Spleen (tissue), 7 donors: ENCODE measurements at regions not wholly inside any gene's neighbourhood (a gene's known extent, or its start where the extent isn't known, plus 50 kb on each side); places are given as distances from the start of the nearest gene placed in this dataset.

Source experiments
- POLR2AphosphoS5 ChIP-seq, 3 donors: sonication (generic); formaldehyde crosslinking; IDR thresholded peaks; one replicate each; pipeline ENCODE4 v1.5.1; 2017; ENCODE audit warnings: antibody characterized with exemption in 3 of 3
- TF ChIP-seq, protein P1 (sequence below), 11 experiments: fragments of 200-600 bp in 7 of 11; fragments of 450-650 bp in 4 of 11; sonication (generic) in 4 of 11; IDR thresholded peaks in 8 of 11; conservative IDR thresholded peaks in 3 of 11; 1 replicate in 7 of 11; 2 replicates in 4 of 11; pipeline versions ENCODE4 v1.4.0 to v1.8.0; 2016 to 2021; ENCODE audit warnings: antibody characterized with exemption in 11 of 11, inconsistent platforms in 4 of 11, mild to moderate bottlenecking in 1 of 11
- donor health status: DM: no; HTN: no; CAD: no; lungs with moderate emphysema.
- donor health status: DM: no; HTN: no; CAD: no.
- donor health status: DM: no; HTN: no; CAD: no.

DNA sequence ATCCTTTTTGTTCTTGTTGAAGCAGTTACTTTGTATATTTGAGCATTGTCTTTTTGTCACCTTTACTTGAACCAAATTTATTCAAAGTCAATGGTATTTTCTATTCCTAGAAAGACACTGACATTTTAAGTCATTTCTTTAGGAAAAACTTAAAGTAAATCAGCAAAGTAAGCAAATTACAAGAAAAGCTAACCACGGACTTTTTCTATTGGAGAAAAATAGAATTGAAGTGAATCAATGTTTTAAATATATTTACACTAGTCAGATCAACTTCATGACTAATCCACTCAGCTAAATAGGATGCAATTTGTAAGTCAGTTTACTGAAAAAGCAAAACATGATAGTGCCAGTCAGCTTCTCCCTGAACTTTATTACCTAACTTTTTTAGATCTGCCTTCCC lies 733.8 kb upstream of the ALCAM start:
- no peak for TF ChIP-seq POLR2AphosphoS5 (IDR thresholded peaks at IDR 0.05)
- TF ChIP-seq, protein P1, sequence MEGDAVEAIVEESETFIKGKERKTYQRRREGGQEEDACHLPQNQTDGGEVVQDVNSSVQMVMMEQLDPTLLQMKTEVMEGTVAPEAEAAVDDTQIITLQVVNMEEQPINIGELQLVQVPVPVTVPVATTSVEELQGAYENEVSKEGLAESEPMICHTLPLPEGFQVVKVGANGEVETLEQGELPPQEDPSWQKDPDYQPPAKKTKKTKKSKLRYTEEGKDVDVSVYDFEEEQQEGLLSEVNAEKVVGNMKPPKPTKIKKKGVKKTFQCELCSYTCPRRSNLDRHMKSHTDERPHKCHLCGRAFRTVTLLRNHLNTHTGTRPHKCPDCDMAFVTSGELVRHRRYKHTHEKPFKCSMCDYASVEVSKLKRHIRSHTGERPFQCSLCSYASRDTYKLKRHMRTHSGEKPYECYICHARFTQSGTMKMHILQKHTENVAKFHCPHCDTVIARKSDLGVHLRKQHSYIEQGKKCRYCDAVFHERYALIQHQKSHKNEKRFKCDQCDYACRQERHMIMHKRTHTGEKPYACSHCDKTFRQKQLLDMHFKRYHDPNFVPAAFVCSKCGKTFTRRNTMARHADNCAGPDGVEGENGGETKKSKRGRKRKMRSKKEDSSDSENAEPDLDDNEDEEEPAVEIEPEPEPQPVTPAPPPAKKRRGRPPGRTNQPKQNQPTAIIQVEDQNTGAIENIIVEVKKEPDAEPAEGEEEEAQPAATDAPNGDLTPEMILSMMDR (IDR thresholded peaks at IDR 0.05 in 8 of 11, conservative IDR thresholded peaks at IDR 0.05 in 3 of 11): no peak
